GM06990 (cell line): ENCODE measurements at regions not wholly inside any gene's neighbourhood (a gene's known extent, or its start where the extent isn't known, plus 50 kb on each side); places are given as distances from the start of the nearest gene placed in this dataset.

Experiments used
- DNase-seq: peaks from one replicate; pipeline ENCODE4 v3.0.0-alpha.2; 2011; ENCODE audit not compliant: insufficient read length; ENCODE audit errors: extremely low read depth
- H3K27me3 ChIP-seq: replicated peaks from 2 replicates; pipeline ENCODE4 v1.6.0; 2011; ENCODE audit warnings: low read length; ENCODE audit not compliant: control insufficient read depth, insufficient read depth
- H3K36me3 ChIP-seq: 2 replicates; pipeline ENCODE4 v1.5.1; 2011; ENCODE audit warnings: low read length; ENCODE audit not compliant: control insufficient read depth, insufficient read depth
- H3K4me3 ChIP-seq: replicated peaks from 2 replicates; pipeline ENCODE4 v1.5.1; 2011; ENCODE audit warnings: low read depth, mild to moderate bottlenecking, control low read depth, low read length
- CTCF ChIP-seq: IDR thresholded peaks from 2 replicates; pipeline ENCODE4 v1.5.1; 2011; ENCODE audit warnings: low read length, control low read depth, mild to moderate bottlenecking, inconsistent platforms; ENCODE audit not compliant: insufficient read depth, poor library complexity, severe bottlenecking

- Histone ChIP-seq H3K4me3 (no peak overlapping the region), H3K27me3 (no peaks in the 10 kb centered on the region), H3K36me3 (no peaks in the 10 kb centered on the region)
- no peak for DNase-seq
- TF ChIP-seq CTCF, result no peak
Measured at GRCh38 chr5:2265341-2265740, 382.6 kb upstream of the IRX4 start.

- H3K36me3 ChIP-seq, result no peaks in the 10 kb centered on the region
- no peak for TF ChIP-seq CTCF
- H3K4me3 ChIP-seq, result no peak overlapping the region
- no peaks in the 10 kb centered on the region for H3K27me3 ChIP-seq
- no peak for DNase-seq
Measured at GRCh38 chr5:2263763-2264162, 381.0 kb upstream of the IRX4 start.

GRCh38 chr5:2262620-2263019 lies 379.9 kb upstream of the IRX4 start:
- H3K4me3 ChIP-seq, result no peak overlapping the region
- no peaks in the 10 kb centered on the region for H3K36me3 ChIP-seq
- TF ChIP-seq CTCF, result no peak
- no peaks in the 10 kb centered on the region for H3K27me3 ChIP-seq
- DNase-seq, result no peak

GRCh38 chr5:2261004-2261703 lies 378.4 kb upstream of the IRX4 start:
- H3K4me3 ChIP-seq, result no peak overlapping the region
- TF ChIP-seq CTCF, result no peak
- DNase-seq, result no peak
- H3K27me3 ChIP-seq, result no peaks in the 10 kb centered on the region
- no peaks in the 10 kb centered on the region for H3K36me3 ChIP-seq

- Histone ChIP-seq H3K27me3 (no peaks in the 10 kb centered on the region), H3K4me3 (no peak overlapping the region), H3K36me3 (no peaks in the 10 kb centered on the region)
- DNase-seq, result no peak
- TF ChIP-seq CTCF, result no peak
Measured at GRCh38 chr5:2260211-2261003, 377.7 kb upstream of the IRX4 start.
